ENCODE measurements at regions not wholly inside any gene's neighbourhood (a gene's known extent, or its start where the extent isn't known, plus 50 kb on each side); places are given as distances from the start of the nearest gene placed in this dataset.
A peak's percentile ranks its signal among the peaks of the same experiment; 100 is the strongest.
"Not testable (repeated sequence)": the region's sequence is repeated elsewhere in the genome, so short reads cannot be mapped to it uniquely, and the experiment has no call there.

DNA sequence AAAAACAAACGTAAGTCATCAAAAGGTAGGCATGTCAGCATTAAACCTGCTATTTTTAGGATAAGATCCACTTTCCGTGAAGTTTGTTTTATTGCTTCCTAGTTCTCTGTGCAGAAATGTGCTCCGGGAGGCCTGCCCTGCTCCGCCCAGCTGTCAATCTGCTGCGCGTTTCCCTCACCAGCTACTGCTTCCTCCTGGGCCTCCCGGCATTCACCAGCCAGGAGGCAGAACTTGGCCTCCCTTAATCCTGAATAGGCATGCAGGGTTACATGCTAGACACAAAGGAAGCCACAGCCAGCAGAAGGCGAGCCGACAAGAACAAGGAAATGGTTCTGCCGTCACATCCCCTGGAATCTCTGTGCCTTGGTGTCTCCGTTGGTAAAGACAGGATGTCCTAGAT, 386.2 kb downstream of the IRS2 start:
- FAIRE-seq (peak; percentile 71), DNase-seq (ENCODE audit: low read depth, low spot score) (no peak)
- no peaks in the 10 kb centered on the region for H3K79me2 ChIP-seq (ENCODE audit: control insufficient read depth, insufficient read depth, low read length)
- no peak overlapping the region for H3K27ac ChIP-seq (ENCODE audit: control insufficient read depth, insufficient read depth, low read length)
- H3K9me1 ChIP-seq (ENCODE audit: control insufficient read depth, extremely low read depth, insufficient read depth, low read length) = no peaks in the 10 kb centered on the region
- H3K9ac ChIP-seq (ENCODE audit: control insufficient read depth, extremely low read depth, insufficient read depth, low read length) = no peak overlapping the region
- H3K36me3 ChIP-seq (ENCODE audit: control insufficient read depth in 2 of 2, extremely low read depth in 1 of 2, insufficient read depth in 2 of 2, low read length in 2 of 2) = no peaks in the 10 kb centered on the region
- dilution Hi-C loops (cut with MboI; ENCODE audit: extremely low pct_ligation_motif_present, low sequenced_read_pairs) = no loop called here
- H3K27me3 ChIP-seq (ENCODE audit: control insufficient read depth, extremely low read depth, insufficient read depth, low read length) = no peaks in the 10 kb centered on the region
- H3K4me3 ChIP-seq (ENCODE audit: control insufficient read depth in 2 of 3, extremely low read depth in 1 of 3, insufficient read depth in 2 of 3, low read depth in 1 of 3, low read length in 3 of 3) = peak overlapping the region in 1 of 3 experiments; percentile 9
- no peaks in the 10 kb centered on the region for H3K9me3 ChIP-seq (ENCODE audit: control insufficient read depth, low read depth, low read length)
- H2AFZ ChIP-seq (ENCODE audit: control insufficient read depth, low read length) = peak overlapping the region; percentile 90
- peak overlapping the region; percentile 60 for H3K4me2 ChIP-seq (ENCODE audit: control insufficient read depth, extremely low read depth, insufficient read depth, low read depth, low read length)
- H3K4me1 ChIP-seq (ENCODE audit: control insufficient read depth, extremely low read depth, insufficient read depth, low read length) = peaks cover 9% of the 10 kb centered on the region
- no peaks in the 10 kb centered on the region for H4K20me1 ChIP-seq (ENCODE audit: control insufficient read depth, extremely low read depth, insufficient read depth, low read length)
- TF ChIP-seq, protein P1, sequence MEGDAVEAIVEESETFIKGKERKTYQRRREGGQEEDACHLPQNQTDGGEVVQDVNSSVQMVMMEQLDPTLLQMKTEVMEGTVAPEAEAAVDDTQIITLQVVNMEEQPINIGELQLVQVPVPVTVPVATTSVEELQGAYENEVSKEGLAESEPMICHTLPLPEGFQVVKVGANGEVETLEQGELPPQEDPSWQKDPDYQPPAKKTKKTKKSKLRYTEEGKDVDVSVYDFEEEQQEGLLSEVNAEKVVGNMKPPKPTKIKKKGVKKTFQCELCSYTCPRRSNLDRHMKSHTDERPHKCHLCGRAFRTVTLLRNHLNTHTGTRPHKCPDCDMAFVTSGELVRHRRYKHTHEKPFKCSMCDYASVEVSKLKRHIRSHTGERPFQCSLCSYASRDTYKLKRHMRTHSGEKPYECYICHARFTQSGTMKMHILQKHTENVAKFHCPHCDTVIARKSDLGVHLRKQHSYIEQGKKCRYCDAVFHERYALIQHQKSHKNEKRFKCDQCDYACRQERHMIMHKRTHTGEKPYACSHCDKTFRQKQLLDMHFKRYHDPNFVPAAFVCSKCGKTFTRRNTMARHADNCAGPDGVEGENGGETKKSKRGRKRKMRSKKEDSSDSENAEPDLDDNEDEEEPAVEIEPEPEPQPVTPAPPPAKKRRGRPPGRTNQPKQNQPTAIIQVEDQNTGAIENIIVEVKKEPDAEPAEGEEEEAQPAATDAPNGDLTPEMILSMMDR (optimal IDR thresholded peaks at IDR 0.05 in 1 of 3, IDR thresholded peaks at IDR 0.05 in 1 of 3, conservative IDR thresholded peaks at IDR 0.05 in 1 of 3; ENCODE audit: extremely low read depth in 1 of 3, insufficient read depth in 2 of 3, low read length in 3 of 3) = no peak
- no peak for TF ChIP-seq EZH2 (IDR thresholded peaks at IDR 0.05; ENCODE audit: low read length)

DNA sequence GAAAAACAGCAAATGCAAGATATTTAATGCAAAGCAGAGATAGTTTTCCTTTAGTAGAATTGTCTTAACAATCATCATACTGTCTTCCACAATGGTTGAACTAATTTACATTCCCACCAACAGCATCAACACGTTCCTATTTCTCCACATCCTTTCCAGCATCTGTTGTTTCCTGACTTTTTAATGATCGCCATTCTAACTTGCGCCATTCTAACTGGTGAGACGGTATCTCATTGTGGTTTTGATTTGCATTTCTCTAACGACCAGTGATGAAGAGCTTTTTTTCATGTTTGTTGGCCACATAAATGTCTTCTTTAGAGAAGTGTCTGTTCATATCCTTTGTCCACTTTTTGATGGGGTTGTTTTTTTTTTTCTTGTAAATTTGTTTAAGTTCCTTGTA, 388.3 kb downstream of the IRS2 start:
- H4K20me1 ChIP-seq (ENCODE audit: control insufficient read depth, extremely low read depth, insufficient read depth, low read length); H3K27ac ChIP-seq (ENCODE audit: control insufficient read depth, insufficient read depth, low read length); H3K4me3 ChIP-seq (ENCODE audit: control insufficient read depth in 2 of 3, extremely low read depth in 1 of 3, insufficient read depth in 2 of 3, low read depth in 1 of 3, low read length in 3 of 3); H3K4me1 ChIP-seq (ENCODE audit: control insufficient read depth, extremely low read depth, insufficient read depth, low read length); H3K9me1 ChIP-seq (ENCODE audit: control insufficient read depth, extremely low read depth, insufficient read depth, low read length); FAIRE-seq; DNase-seq (ENCODE audit: low read depth, low spot score); H3K79me2 ChIP-seq (ENCODE audit: control insufficient read depth, insufficient read depth, low read length); H3K36me3 ChIP-seq (ENCODE audit: control insufficient read depth in 2 of 2, extremely low read depth in 1 of 2, insufficient read depth in 2 of 2, low read length in 2 of 2); H3K9me3 ChIP-seq (ENCODE audit: control insufficient read depth, low read depth, low read length); H2AFZ ChIP-seq (ENCODE audit: control insufficient read depth, low read length); H3K4me2 ChIP-seq (ENCODE audit: control insufficient read depth, extremely low read depth, insufficient read depth, low read depth, low read length); H3K27me3 ChIP-seq (ENCODE audit: control insufficient read depth, extremely low read depth, insufficient read depth, low read length); dilution Hi-C loops (cut with MboI; ENCODE audit: extremely low pct_ligation_motif_present, low sequenced_read_pairs); H3K9ac ChIP-seq (ENCODE audit: control insufficient read depth, extremely low read depth, insufficient read depth, low read length): not testable (repeated sequence)

DNA sequence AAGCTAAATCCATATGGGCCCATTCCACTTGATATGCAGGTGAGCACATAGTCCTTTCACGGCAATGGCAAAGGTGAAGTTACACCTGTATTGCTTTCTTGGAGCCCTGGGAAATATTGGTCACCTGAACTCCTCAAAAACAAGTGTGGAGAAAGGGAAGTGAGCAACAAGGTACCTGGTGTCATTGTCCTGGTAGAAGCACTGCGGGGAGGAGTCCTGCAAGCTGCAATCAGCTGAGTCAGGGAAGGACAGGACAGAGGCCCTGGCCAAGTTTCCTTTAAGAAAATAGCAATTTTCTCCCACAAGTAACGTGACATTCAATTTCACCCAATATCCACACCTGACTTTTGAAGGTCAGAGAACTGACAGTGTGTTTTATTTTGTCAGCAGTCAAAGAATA, 389.1 kb downstream of the IRS2 start:
- Histone ChIP-seq H3K9me1 (ENCODE audit: control insufficient read depth, extremely low read depth, insufficient read depth, low read length) (no peaks in the 10 kb centered on the region), H3K9ac (ENCODE audit: control insufficient read depth, extremely low read depth, insufficient read depth, low read length) (no peak overlapping the region), H3K36me3 (ENCODE audit: control insufficient read depth in 2 of 2, extremely low read depth in 1 of 2, insufficient read depth in 2 of 2, low read length in 2 of 2) (no peaks in the 10 kb centered on the region), H3K9me3 (ENCODE audit: control insufficient read depth, low read depth, low read length) (no peaks in the 10 kb centered on the region), H3K4me2 (ENCODE audit: control insufficient read depth, extremely low read depth, insufficient read depth, low read depth, low read length) (no peak overlapping the region), H3K27ac (ENCODE audit: control insufficient read depth, insufficient read depth, low read length) (no peak overlapping the region), H4K20me1 (ENCODE audit: control insufficient read depth, extremely low read depth, insufficient read depth, low read length) (no peaks in the 10 kb centered on the region), H3K4me1 (ENCODE audit: control insufficient read depth, extremely low read depth, insufficient read depth, low read length) (peaks cover 9% of the 10 kb centered on the region), H2AFZ (ENCODE audit: control insufficient read depth, low read length) (no peak overlapping the region), H3K4me3 (ENCODE audit: control insufficient read depth in 2 of 3, extremely low read depth in 1 of 3, insufficient read depth in 2 of 3, low read depth in 1 of 3, low read length in 3 of 3) (no peak overlapping the region), H3K27me3 (ENCODE audit: control insufficient read depth, extremely low read depth, insufficient read depth, low read length) (no peaks in the 10 kb centered on the region), H3K79me2 (ENCODE audit: control insufficient read depth, insufficient read depth, low read length) (no peaks in the 10 kb centered on the region)
- TF ChIP-seq, protein P1 (optimal IDR thresholded peaks at IDR 0.05 in 1 of 3, IDR thresholded peaks at IDR 0.05 in 1 of 3, conservative IDR thresholded peaks at IDR 0.05 in 1 of 3; ENCODE audit: extremely low read depth in 1 of 3, insufficient read depth in 2 of 3, low read length in 3 of 3) = no peak
- TF ChIP-seq EZH2 (IDR thresholded peaks at IDR 0.05; ENCODE audit: low read length) = no peak
- dilution Hi-C loops (cut with MboI; ENCODE audit: extremely low pct_ligation_motif_present, low sequenced_read_pairs) = no loop called here
- no peak for DNase-seq (ENCODE audit: low read depth, low spot score)
- no peak for FAIRE-seq
